Neuron (in vitro differentiated cells): ENCODE measurements at regions not wholly inside any gene's neighbourhood (a gene's known extent, or its start where the extent isn't known, plus 50 kb on each side); places are given as distances from the start of the nearest gene placed in this dataset.

Experiments
- H2AFZ ChIP-seq: one replicate; pipeline ENCODE4 v1.6.1; 2013; ENCODE audit warnings: low read depth, mild to moderate bottlenecking, inconsistent platforms, low read length, moderate library complexity
- H3K27me3 ChIP-seq: one replicate; pipeline ENCODE4 v1.6.1; 2013; ENCODE audit warnings: low read length; ENCODE audit not compliant: insufficient read depth
- H3K36me3 ChIP-seq: one replicate; pipeline ENCODE4 v1.6.1; 2013; ENCODE audit warnings: low read length; ENCODE audit not compliant: insufficient read depth
- H3K4me1 ChIP-seq: one replicate; pipeline ENCODE4 v1.6.1; 2013; ENCODE audit warnings: low read length; ENCODE audit not compliant: insufficient read depth
- H3K4me3 ChIP-seq: 2 replicates; pipeline ENCODE4 v1.5.1; 2013; ENCODE audit warnings: mild to moderate bottlenecking, low read length, moderate library complexity
- H3K9me3 ChIP-seq: one replicate; pipeline ENCODE4 v1.6.1; 2013; ENCODE audit warnings: low read length

GRCh38 chr9:134242706-134243105 lies 78.3 kb upstream of the RNU6ATAC start:
- H2AFZ ChIP-seq = no peak overlapping the region
- no peak overlapping the region for H3K4me3 ChIP-seq
- H3K9me3 ChIP-seq = no peaks in the 10 kb centered on the region
- no peaks in the 10 kb centered on the region for H3K4me1 ChIP-seq
- no peaks in the 10 kb centered on the region for H3K36me3 ChIP-seq
- peaks cover 14% of the 10 kb centered on the region for H3K27me3 ChIP-seq

GRCh38 chr9:134243778-134244467 lies 79.6 kb upstream of the RNU6ATAC start:
- Histone ChIP-seq H3K9me3 (peaks cover 8% of the 10 kb centered on the region), H3K36me3 (no peaks in the 10 kb centered on the region), H2AFZ (no peak overlapping the region), H3K4me3 (no peak overlapping the region), H3K27me3 (peaks cover 14% of the 10 kb centered on the region), H3K4me1 (no peaks in the 10 kb centered on the region)

GRCh38 chr9:134245179-134245578 lies 80.8 kb upstream of the RNU6ATAC start:
- H2AFZ ChIP-seq = no peak overlapping the region
- H3K4me1 ChIP-seq = no peaks in the 10 kb centered on the region
- H3K27me3 ChIP-seq = peaks cover 12% of the 10 kb centered on the region
- peaks cover 10% of the 10 kb centered on the region for H3K9me3 ChIP-seq
- H3K36me3 ChIP-seq = no peaks in the 10 kb centered on the region
- no peak overlapping the region for H3K4me3 ChIP-seq

- Histone ChIP-seq H3K36me3 (no peaks in the 10 kb centered on the region), H3K9me3 (peaks cover 10% of the 10 kb centered on the region), H2AFZ (no peak overlapping the region), H3K27me3 (peaks cover 7% of the 10 kb centered on the region), H3K4me3 (no peak overlapping the region), H3K4me1 (peaks cover 3% of the 10 kb centered on the region)
Observed at GRCh38 chr9:134247918-134248631, 78.2 kb upstream of the RXRA start.

- no peaks in the 10 kb centered on the region for H3K36me3 ChIP-seq
- H2AFZ ChIP-seq = no peak overlapping the region
- H3K4me3 ChIP-seq = no peak overlapping the region
- peaks cover 3% of the 10 kb centered on the region for H3K4me1 ChIP-seq
- peaks cover 2% of the 10 kb centered on the region for H3K27me3 ChIP-seq
- H3K9me3 ChIP-seq = peaks cover 10% of the 10 kb centered on the region
Observed at GRCh38 chr9:134251296-134252069, 74.8 kb upstream of the RXRA start.

- Histone ChIP-seq H2AFZ (no peak overlapping the region), H3K27me3 (peaks cover 2% of the 10 kb centered on the region), H3K4me1 (peaks cover 3% of the 10 kb centered on the region), H3K9me3 (peaks cover 10% of the 10 kb centered on the region), H3K36me3 (no peaks in the 10 kb centered on the region), H3K4me3 (no peak overlapping the region)
Observed at GRCh38 chr9:134252084-134252830, 74.0 kb upstream of the RXRA start.

GRCh38 chr9:134253606-134254205 lies 72.5 kb upstream of the RXRA start:
- Histone ChIP-seq H3K4me1 (peaks cover 3% of the 10 kb centered on the region), H2AFZ (no peak overlapping the region), H3K27me3 (peaks cover 2% of the 10 kb centered on the region), H3K4me3 (no peak overlapping the region), H3K9me3 (peaks cover 4% of the 10 kb centered on the region), H3K36me3 (no peaks in the 10 kb centered on the region)

GRCh38 chr9:134258332-134258731 lies 67.9 kb upstream of the RXRA start:
- H3K36me3 ChIP-seq = no peaks in the 10 kb centered on the region
- H3K4me1 ChIP-seq = no peaks in the 10 kb centered on the region
- H3K27me3 ChIP-seq = no peaks in the 10 kb centered on the region
- no peaks in the 10 kb centered on the region for H3K9me3 ChIP-seq
- no peak overlapping the region for H2AFZ ChIP-seq
- no peak overlapping the region for H3K4me3 ChIP-seq

GRCh38 chr9:134258828-134259546 lies 67.3 kb upstream of the RXRA start:
- Histone ChIP-seq H3K27me3 (peaks cover 2% of the 10 kb centered on the region), H3K9me3 (no peaks in the 10 kb centered on the region), H3K36me3 (no peaks in the 10 kb centered on the region), H3K4me3 (no peak overlapping the region), H2AFZ (no peak overlapping the region), H3K4me1 (no peaks in the 10 kb centered on the region)

- no peaks in the 10 kb centered on the region for H3K9me3 ChIP-seq
- H3K27me3 ChIP-seq = peaks cover 5% of the 10 kb centered on the region
- H2AFZ ChIP-seq = no peak overlapping the region
- H3K4me3 ChIP-seq = no peak overlapping the region
- no peaks in the 10 kb centered on the region for H3K36me3 ChIP-seq
- H3K4me1 ChIP-seq = no peaks in the 10 kb centered on the region
Observed at GRCh38 chr9:134259708-134260107, 66.5 kb upstream of the RXRA start.

GRCh38 chr9:134260801-134261200 lies 65.5 kb upstream of the RXRA start:
- Histone ChIP-seq H3K4me1 (no peaks in the 10 kb centered on the region), H3K9me3 (no peaks in the 10 kb centered on the region), H3K27me3 (peaks cover 10% of the 10 kb centered on the region), H3K36me3 (no peaks in the 10 kb centered on the region), H3K4me3 (no peak overlapping the region), H2AFZ (no peak overlapping the region)

GRCh38 chr9:134262035-134262434 lies 64.2 kb upstream of the RXRA start:
- H3K4me1 ChIP-seq = no peaks in the 10 kb centered on the region
- no peak overlapping the region for H2AFZ ChIP-seq
- H3K4me3 ChIP-seq = no peak overlapping the region
- no peaks in the 10 kb centered on the region for H3K9me3 ChIP-seq
- peaks cover 13% of the 10 kb centered on the region for H3K27me3 ChIP-seq
- H3K36me3 ChIP-seq = no peaks in the 10 kb centered on the region
